SK-N-MC (cell line): ENCODE measurements at regions not wholly inside any gene's neighbourhood (a gene's known extent, or its start where the extent isn't known, plus 50 kb on each side); places are given as distances from the start of the nearest gene placed in this dataset.

Source experiments
- DNase-seq: peaks from one replicate; pipeline ENCODE4 v3.0.0-alpha.2; 2011; ENCODE audit warnings: low read depth, low spot score
- H3K27ac ChIP-seq: fragments of 200-600 bp; sonication (generic); 2 replicates; pipeline ENCODE4 v1.5.1; 2016; ENCODE audit warnings: mixed run types
- H3K36me3 ChIP-seq: fragments of 200-600 bp; sonication (generic); 2 replicates; pipeline ENCODE4 v1.6.1; 2017; ENCODE audit warnings: antibody characterized with exemption, low read length, mixed read lengths; ENCODE audit not compliant: insufficient read depth
- H3K4me3 ChIP-seq: fragments of 200-600 bp; sonication (generic); 2 replicates; pipeline ENCODE4 v1.5.1; 2016
- H3K9ac ChIP-seq: fragments of 200-600 bp; sonication (generic); 2 replicates; pipeline ENCODE4 v1.8.0; 2017; ENCODE audit warnings: mixed run types, mixed read lengths; ENCODE audit not compliant: insufficient read length
- H3K9me3 ChIP-seq: fragments of 200-600 bp; sonication (generic); 2 replicates; pipeline ENCODE4 v1.6.1; 2017; ENCODE audit warnings: low read depth, mild to moderate bottlenecking, antibody characterized with exemption, low read length, moderate library complexity, mixed read lengths
- EZH2 ChIP-seq: fragments of 200-600 bp; sonication (generic); IDR thresholded peaks from one replicate; pipeline ENCODE4 v1.6.1; 2017; ENCODE audit warnings: antibody characterized with exemption
- FOXP2 ChIP-seq: optimal IDR thresholded peaks from 2 replicates; pipeline ENCODE3; 2011; ENCODE audit warnings: mild to moderate bottlenecking, moderate library complexity; ENCODE audit not compliant: insufficient read depth; ENCODE audit errors: extremely low read length, control extremely low read depth
- POLR2AphosphoS5 ChIP-seq: IDR thresholded peaks from 2 replicates; pipeline ENCODE4 v1.6.1; 2012; ENCODE audit warnings: mild to moderate bottlenecking, low read depth, low read length, borderline replicate concordance

DNA sequence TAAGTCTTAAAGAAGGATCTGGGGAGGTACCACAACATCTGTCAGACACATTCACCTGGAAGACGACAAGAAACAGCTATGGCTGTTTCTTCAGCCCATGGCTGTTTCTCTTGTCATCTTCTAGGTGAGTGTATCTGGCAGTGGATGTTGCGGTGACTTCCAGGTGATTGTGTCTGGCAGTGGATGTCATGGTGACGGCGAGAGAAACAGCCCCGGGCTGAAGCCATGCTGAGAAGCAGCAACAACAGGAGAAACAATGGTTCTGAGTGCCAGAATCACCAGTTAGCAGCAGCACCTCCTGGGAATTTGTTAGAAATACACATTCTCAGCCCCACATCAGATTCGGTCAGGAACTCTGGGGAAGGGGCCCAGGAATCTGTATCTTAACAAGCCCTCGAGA is 68.6 kb upstream of the SYPL1 start:
- Histone ChIP-seq H3K9ac (no peak overlapping the region), H3K27ac (no peak overlapping the region), H3K9me3 (no peaks in the 10 kb centered on the region), H3K36me3 (no peaks in the 10 kb centered on the region), H3K4me3 (no peak overlapping the region)
- TF ChIP-seq FOXP2: no peak
- no peak for TF ChIP-seq POLR2AphosphoS5
- no peak for TF ChIP-seq EZH2
- DNase-seq: no peak

DNA sequence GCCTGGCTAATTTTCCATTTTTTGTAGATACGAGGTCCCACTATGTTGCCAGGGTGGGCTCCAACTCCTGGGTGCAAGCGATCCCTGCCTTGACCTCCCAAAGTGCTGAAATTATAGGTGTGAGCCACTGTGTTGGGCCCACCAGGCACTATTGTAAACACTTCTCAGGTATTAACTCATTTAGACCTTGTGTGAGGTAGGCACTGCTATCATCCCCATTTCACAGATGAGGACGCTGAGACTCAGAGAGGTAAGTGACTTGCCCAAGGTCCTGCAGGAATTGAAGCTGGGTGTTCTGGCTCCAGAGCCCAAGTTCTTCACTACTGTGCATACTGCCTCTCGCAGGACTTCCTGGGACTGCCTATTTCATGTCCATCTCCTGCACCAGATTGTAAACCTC is 67.1 kb upstream of the SYPL1 start:
- H3K9me3 ChIP-seq: no peaks in the 10 kb centered on the region
- DNase-seq: no peak
- TF ChIP-seq EZH2: no peak
- no peak for TF ChIP-seq POLR2AphosphoS5
- TF ChIP-seq FOXP2: no peak
- H3K27ac ChIP-seq: no peak overlapping the region
- H3K4me3 ChIP-seq: no peak overlapping the region
- H3K9ac ChIP-seq: no peak overlapping the region
- no peaks in the 10 kb centered on the region for H3K36me3 ChIP-seq

DNA sequence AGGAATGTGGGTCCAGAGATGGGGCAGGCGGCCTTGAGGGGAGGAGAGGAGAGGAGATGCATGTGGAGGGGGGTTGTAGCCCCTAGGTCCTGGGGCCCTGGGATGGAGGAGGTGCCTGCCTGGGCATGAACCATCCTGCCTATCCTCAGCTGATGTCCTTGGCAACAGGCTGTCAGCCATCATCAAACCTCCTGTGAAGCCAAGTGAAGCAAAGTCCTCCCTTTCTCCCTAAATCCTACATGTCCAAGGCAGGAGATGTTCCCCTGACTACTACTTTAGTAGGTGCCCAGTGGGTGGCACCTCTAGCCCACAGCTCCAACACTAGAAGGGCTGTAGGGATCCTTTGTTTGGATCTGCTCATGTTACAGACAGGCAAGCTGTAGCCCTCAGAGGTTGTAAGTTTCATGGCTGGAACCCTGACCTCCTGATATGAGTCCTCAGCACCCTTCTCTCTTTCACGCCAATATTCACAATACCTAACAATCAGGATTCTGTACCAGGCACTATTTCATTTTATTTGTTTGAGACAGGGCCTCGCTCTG is 66.6 kb upstream of the SYPL1 start:
- no peak overlapping the region for H3K9ac ChIP-seq
- no peak for TF ChIP-seq POLR2AphosphoS5
- TF ChIP-seq FOXP2: no peak
- no peak for TF ChIP-seq EZH2
- DNase-seq: no peak
- no peak overlapping the region for H3K4me3 ChIP-seq
- H3K9me3 ChIP-seq: no peaks in the 10 kb centered on the region
- H3K27ac ChIP-seq: no peak overlapping the region
- H3K36me3 ChIP-seq: no peaks in the 10 kb centered on the region

DNA sequence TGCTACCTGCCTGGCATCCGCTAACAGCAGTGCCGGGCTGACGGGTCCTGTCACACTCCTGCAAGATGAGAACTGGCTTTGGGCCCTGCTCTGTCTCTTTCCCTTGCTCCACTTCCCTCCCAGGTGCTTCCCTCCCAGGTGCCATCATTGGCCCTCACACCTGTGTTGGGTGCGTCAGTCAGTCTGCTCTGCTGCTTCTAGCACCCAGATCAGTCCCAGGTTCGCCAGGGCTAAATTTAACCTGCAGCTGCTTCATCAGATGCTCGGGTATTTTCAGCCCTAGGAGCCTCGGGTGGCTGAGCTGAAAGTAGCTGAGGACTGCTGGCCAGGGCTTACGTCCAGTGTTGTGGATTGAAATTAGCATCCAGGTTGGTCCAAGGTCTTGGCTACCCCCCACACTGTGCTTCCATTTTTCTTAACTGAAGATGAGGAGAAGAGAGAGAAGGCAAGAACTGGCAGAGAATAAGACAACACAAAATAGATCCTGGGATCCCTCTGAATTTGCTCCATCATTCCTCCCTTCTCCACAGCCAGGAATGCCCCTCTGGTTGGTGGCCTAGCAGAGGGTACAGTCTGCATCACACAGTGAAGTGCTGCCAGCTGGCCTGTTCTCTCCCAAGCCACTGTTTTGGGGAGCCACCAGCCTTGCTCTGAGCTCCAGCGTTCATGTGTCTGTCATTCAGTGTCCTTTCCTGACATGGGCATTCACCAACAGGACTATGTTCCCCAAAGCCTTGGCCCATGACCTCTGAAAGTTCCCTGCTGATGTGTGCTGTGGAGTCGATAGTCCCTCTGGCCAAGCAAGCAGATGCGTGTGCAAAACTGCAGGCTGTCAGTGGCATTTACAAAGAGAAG is 65.9 kb upstream of the SYPL1 start:
- H3K9me3 ChIP-seq: no peaks in the 10 kb centered on the region
- no peak overlapping the region for H3K27ac ChIP-seq
- no peak overlapping the region for H3K9ac ChIP-seq
- no peak for TF ChIP-seq EZH2
- TF ChIP-seq FOXP2: no peak
- no peak overlapping the region for H3K4me3 ChIP-seq
- no peak for DNase-seq
- H3K36me3 ChIP-seq: no peaks in the 10 kb centered on the region

- Histone ChIP-seq H3K4me3 (no peak overlapping the region), H3K36me3 (no peaks in the 10 kb centered on the region), H3K9ac (no peak overlapping the region), H3K27ac (no peak overlapping the region), H3K9me3 (no peaks in the 10 kb centered on the region)
- DNase-seq: no peak
- TF ChIP-seq EZH2 (no peak), FOXP2 (no peak), POLR2AphosphoS5 (no peak)
These were observed 65.2 kb upstream of the SYPL1 start for GRCh38 chr7:106177300-106177690.

- Histone ChIP-seq H3K9me3 (no peaks in the 10 kb centered on the region), H3K4me3 (no peak overlapping the region), H3K9ac (no peak overlapping the region), H3K36me3 (no peaks in the 10 kb centered on the region), H3K27ac (no peak overlapping the region)
- TF ChIP-seq POLR2AphosphoS5 (no peak), EZH2 (no peak), FOXP2 (no peak)
- no peak for DNase-seq
These were observed 64.5 kb upstream of the SYPL1 start for GRCh38 chr7:106176414-106177299.

- no peaks in the 10 kb centered on the region for H3K36me3 ChIP-seq
- DNase-seq: no peak
- TF ChIP-seq POLR2AphosphoS5 (no peak), EZH2 (no peak), FOXP2 (no peak)
- no peaks in the 10 kb centered on the region for H3K9me3 ChIP-seq
- no peak overlapping the region for H3K9ac ChIP-seq
- H3K27ac ChIP-seq: no peak overlapping the region
- no peak overlapping the region for H3K4me3 ChIP-seq
These were observed 63.4 kb upstream of the SYPL1 start for GRCh38 chr7:106175507-106175906.

DNA sequence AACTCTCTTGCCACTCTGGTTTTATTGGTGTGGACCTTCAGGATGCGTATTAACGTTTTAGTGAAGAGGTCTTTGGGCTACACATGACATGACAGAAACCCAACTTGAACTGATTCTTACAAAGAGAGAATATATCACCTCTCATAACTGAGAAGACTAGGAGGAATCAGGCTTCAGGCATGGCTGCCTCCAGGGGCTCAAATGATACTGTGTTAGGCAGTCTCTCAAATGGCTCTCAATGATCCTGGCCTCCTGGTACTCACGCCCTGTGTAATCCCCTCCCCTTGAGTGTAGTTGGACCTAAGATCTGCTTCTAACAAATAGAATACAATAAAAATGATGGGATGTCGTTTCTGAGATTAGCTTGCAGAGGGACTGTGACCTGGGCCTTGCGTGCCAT is 58.5 kb upstream of the SYPL1 start:
- H3K9me3 ChIP-seq: no peaks in the 10 kb centered on the region
- no peak overlapping the region for H3K4me3 ChIP-seq
- TF ChIP-seq EZH2 (no peak), POLR2AphosphoS5 (no peak), FOXP2 (no peak)
- no peaks in the 10 kb centered on the region for H3K36me3 ChIP-seq
- DNase-seq: no peak
- no peak overlapping the region for H3K27ac ChIP-seq
- no peak overlapping the region for H3K9ac ChIP-seq

GRCh38 chr7:106169821-106170610 is 57.9 kb upstream of the SYPL1 start:
- DNase-seq: no peak

More at GRCh38 chr7:106169821-106170610, 57.9 kb upstream of the SYPL1 start:
- H3K36me3 ChIP-seq: no peaks in the 10 kb centered on the region
- TF ChIP-seq POLR2AphosphoS5 (no peak), FOXP2 (no peak)
- H3K9me3 ChIP-seq: no peaks in the 10 kb centered on the region
- no peak overlapping the region for H3K4me3 ChIP-seq
- H3K27ac ChIP-seq: no peak overlapping the region
- no peak overlapping the region for H3K9ac ChIP-seq
